Tibial nerve (tissue), 4 donors: ENCODE measurements at regions not wholly inside any gene's neighbourhood (a gene's known extent, or its start where the extent isn't known, plus 50 kb on each side); places are given as distances from the start of the nearest gene placed in this dataset.

Experiments
- DNase-seq, 2 donors: peaks; one replicate each; pipeline ENCODE4 v3.0.0-alpha.2; 2019; ENCODE audit warnings: low spot score in 2 of 2
- H3K27ac ChIP-seq, 4 donors: fragments of 200-600 bp; sonication (generic) in 3 of 4; one replicate each; pipeline ENCODE4 v1.5.1; 2017 to 2019; ENCODE audit warnings: mild to moderate bottlenecking in 1 of 4
- H3K27me3 ChIP-seq, 2 donors: fragments of 200-600 bp; sonication (generic) in 1 of 2; one replicate each; pipeline versions ENCODE4 v1.5.1 to v1.6.0; 2017 to 2019
- H3K36me3 ChIP-seq, 3 donors: fragments of 200-600 bp; sonication (generic); one replicate each; pipeline ENCODE4 v1.5.1; 2018 to 2019
- H3K4me1 ChIP-seq, 4 donors: fragments of 200-600 bp; sonication (generic) in 3 of 4; one replicate each; pipeline ENCODE4 v1.5.1; 2017 to 2019
- H3K4me3 ChIP-seq, 4 donors: fragments of 200-600 bp; sonication (generic) in 3 of 4; one replicate each; pipeline ENCODE4 v1.5.1; 2017 to 2019; ENCODE audit warnings: mild to moderate bottlenecking in 1 of 4, moderate library complexity in 1 of 4
- H3K9me3 ChIP-seq, 4 donors: fragments of 200-600 bp; sonication (generic) in 3 of 4; one replicate each; pipeline ENCODE4 v1.5.1; 2017 to 2019
- EP300 ChIP-seq, 2 donors: sonication (generic); formaldehyde crosslinking; IDR thresholded peaks; one replicate each; pipeline ENCODE4 v1.6.1; 2017; ENCODE audit warnings: antibody characterized with exemption in 2 of 2, mild to moderate bottlenecking in 1 of 2
- POLR2A ChIP-seq, 2 donors: fragments of 450-650 bp; IDR thresholded peaks; one replicate each; pipeline ENCODE4 v1.6.1; 2017; ENCODE audit warnings: antibody characterized with exemption in 2 of 2, mild to moderate bottlenecking in 2 of 2, moderate library complexity in 2 of 2
- WGBS, 2 donors: methylation state at CpG; one replicate each; pipeline ENCODE4 v1.1.5; 2018; 5-methylcytosine and 5-hydroxymethylcytosine counted together
- TF ChIP-seq, protein P1 (sequence below), 5 experiments: fragments of 200-600 bp in 3 of 5; fragments of 450-650 bp in 2 of 5; sonication (generic) in 3 of 5; IDR thresholded peaks; one replicate each; pipeline ENCODE4 v1.5.1; 2016 to 2019; ENCODE audit warnings: antibody characterized with exemption in 5 of 5, mild to moderate bottlenecking in 3 of 5, moderate library complexity in 2 of 5

GRCh38 chr2:217632043-217632442 is 370.8 kb downstream of the TNS1 start:
- TF ChIP-seq, protein P1, sequence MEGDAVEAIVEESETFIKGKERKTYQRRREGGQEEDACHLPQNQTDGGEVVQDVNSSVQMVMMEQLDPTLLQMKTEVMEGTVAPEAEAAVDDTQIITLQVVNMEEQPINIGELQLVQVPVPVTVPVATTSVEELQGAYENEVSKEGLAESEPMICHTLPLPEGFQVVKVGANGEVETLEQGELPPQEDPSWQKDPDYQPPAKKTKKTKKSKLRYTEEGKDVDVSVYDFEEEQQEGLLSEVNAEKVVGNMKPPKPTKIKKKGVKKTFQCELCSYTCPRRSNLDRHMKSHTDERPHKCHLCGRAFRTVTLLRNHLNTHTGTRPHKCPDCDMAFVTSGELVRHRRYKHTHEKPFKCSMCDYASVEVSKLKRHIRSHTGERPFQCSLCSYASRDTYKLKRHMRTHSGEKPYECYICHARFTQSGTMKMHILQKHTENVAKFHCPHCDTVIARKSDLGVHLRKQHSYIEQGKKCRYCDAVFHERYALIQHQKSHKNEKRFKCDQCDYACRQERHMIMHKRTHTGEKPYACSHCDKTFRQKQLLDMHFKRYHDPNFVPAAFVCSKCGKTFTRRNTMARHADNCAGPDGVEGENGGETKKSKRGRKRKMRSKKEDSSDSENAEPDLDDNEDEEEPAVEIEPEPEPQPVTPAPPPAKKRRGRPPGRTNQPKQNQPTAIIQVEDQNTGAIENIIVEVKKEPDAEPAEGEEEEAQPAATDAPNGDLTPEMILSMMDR (IDR thresholded peaks at IDR 0.05) = no peak
- TF ChIP-seq POLR2A (IDR thresholded peaks at IDR 0.05) = no peak
- TF ChIP-seq EP300 (IDR thresholded peaks at IDR 0.05) = peak in 1 of 2 donors; percentile 17
- no peaks in the 10 kb centered on the region for H3K27me3 ChIP-seq
- H3K9me3 ChIP-seq = no peaks in the 10 kb centered on the region
- H3K4me1 ChIP-seq = peaks cover 0 to 46% (median 3%) of the 10 kb centered on the region in 4 donors
- no peaks in the 10 kb centered on the region for H3K36me3 ChIP-seq
- 72 to 73% methylated on average over 1 of the region's 1 CpG for WGBS, 2 donors
- no peak overlapping the region for H3K4me3 ChIP-seq
- peak in 1 of 2 donors; percentile 63 for DNase-seq
- no peak overlapping the region for H3K27ac ChIP-seq

GRCh38 chr2:217631115-217631514 is 371.7 kb downstream of the TNS1 start:
- WGBS, 2 donors = 58 to 63% methylated on average over 10 of the region's 10 CpGs
- no peak overlapping the region for H3K4me3 ChIP-seq
- H3K4me1 ChIP-seq = peaks cover 0 to 46% (median 3%) of the 10 kb centered on the region in 4 donors
- no peak for TF ChIP-seq EP300 (IDR thresholded peaks at IDR 0.05)
- TF ChIP-seq, protein P1 (IDR thresholded peaks at IDR 0.05) = no peak
- no peak for TF ChIP-seq POLR2A (IDR thresholded peaks at IDR 0.05)
- no peaks in the 10 kb centered on the region for H3K9me3 ChIP-seq
- no peak for DNase-seq
- H3K27ac ChIP-seq = no peak overlapping the region
- no peaks in the 10 kb centered on the region for H3K27me3 ChIP-seq
- H3K36me3 ChIP-seq = no peaks in the 10 kb centered on the region

GRCh38 chr2:217629347-217629746 is 373.4 kb downstream of the TNS1 start:
- peak overlapping the region in 1 of 4 donors; percentile 51 for H3K27ac ChIP-seq

GRCh38 chr2:217628061-217628460 is 374.7 kb downstream of the TNS1 start:
- WGBS, 2 donors = 48 to 65% methylated on average over 2 of the region's 2 CpGs
- H3K27ac ChIP-seq = peak overlapping the region in 1 of 4 donors; percentile 51
- no peaks in the 10 kb centered on the region for H3K36me3 ChIP-seq
- H3K4me1 ChIP-seq = peaks cover 0 to 38% (median 3%) of the 10 kb centered on the region in 4 donors
- no peak for DNase-seq
- H3K9me3 ChIP-seq = no peaks in the 10 kb centered on the region
- H3K27me3 ChIP-seq = no peaks in the 10 kb centered on the region
- TF ChIP-seq EP300 (IDR thresholded peaks at IDR 0.05) = no peak
- TF ChIP-seq, protein P1 (IDR thresholded peaks at IDR 0.05) = no peak
- TF ChIP-seq POLR2A (IDR thresholded peaks at IDR 0.05) = no peak
- no peak overlapping the region for H3K4me3 ChIP-seq

More at GRCh38 chr2:217629347-217629746, 373.4 kb downstream of the TNS1 start:
- H3K4me1 ChIP-seq = peaks cover 0 to 46% (median 3%) of the 10 kb centered on the region in 4 donors
- no peak overlapping the region for H3K4me3 ChIP-seq
- no peaks in the 10 kb centered on the region for H3K36me3 ChIP-seq
- no peak for DNase-seq
- H3K27me3 ChIP-seq = no peaks in the 10 kb centered on the region
- TF ChIP-seq EP300 (IDR thresholded peaks at IDR 0.05) (no peak), POLR2A (IDR thresholded peaks at IDR 0.05) (no peak)
- TF ChIP-seq, protein P1 (IDR thresholded peaks at IDR 0.05) = no peak
- H3K9me3 ChIP-seq = no peaks in the 10 kb centered on the region

GRCh38 chr2:217626926-217627325 is 375.9 kb downstream of the TNS1 start:
- Histone ChIP-seq H3K9me3 (no peaks in the 10 kb centered on the region), H3K4me3 (no peak overlapping the region), H3K27ac (no peak overlapping the region), H3K4me1 (peaks cover 0 to 45% (median 12%) of the 10 kb centered on the region in 4 donors), H3K27me3 (no peaks in the 10 kb centered on the region), H3K36me3 (no peaks in the 10 kb centered on the region)
- DNase-seq = no peak
- 97% methylated on average over 5 of the region's 5 CpGs for WGBS, 2 donors
- no peak for TF ChIP-seq POLR2A (IDR thresholded peaks at IDR 0.05)
- no peak for TF ChIP-seq EP300 (IDR thresholded peaks at IDR 0.05)
- TF ChIP-seq, protein P1 (IDR thresholded peaks at IDR 0.05) = no peak
